ENCODE measurements at regions not wholly inside any gene's neighbourhood (a gene's known extent, or its start where the extent isn't known, plus 50 kb on each side); places are given as distances from the start of the nearest gene placed in this dataset.

DNA sequence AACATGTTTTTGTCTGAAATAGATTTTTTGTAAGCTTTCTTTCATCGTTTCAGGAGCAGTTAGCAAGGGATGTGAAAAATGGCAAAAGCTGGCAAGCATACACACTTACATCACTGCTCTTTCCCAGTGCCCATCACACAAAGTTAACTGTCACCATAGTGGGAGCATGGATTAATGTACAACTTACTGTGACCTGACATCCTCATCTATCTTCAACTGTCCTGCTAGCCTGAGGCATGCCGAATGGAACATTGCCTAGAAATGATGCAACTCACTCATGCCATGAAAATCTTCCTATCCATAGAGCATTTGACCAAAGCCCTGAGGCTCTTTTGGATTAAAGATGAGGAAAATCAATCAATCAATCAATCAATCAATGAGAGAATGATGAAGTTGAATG is 491.7 kb upstream of the SLC10A2 start:
- Histone ChIP-seq H3K36me3 (ENCODE audit: control insufficient read depth, insufficient read depth, low read length) (no peaks in the 10 kb centered on the region), H3K9me3 (ENCODE audit: control insufficient read depth in 2 of 2, low read length in 2 of 2) (no peaks in the 10 kb centered on the region), H3K27ac (ENCODE audit: insufficient read depth, low read length, poor library complexity, severe bottlenecking) (no peak overlapping the region), H3K4me3 (ENCODE audit: low read depth, low read length) (no peak overlapping the region), H3K4me1 (ENCODE audit: control insufficient read depth, insufficient read depth, low read length, poor library complexity, severe bottlenecking) (no peaks in the 10 kb centered on the region), H3K27me3 (ENCODE audit: control insufficient read depth, insufficient read depth, low read length) (no peaks in the 10 kb centered on the region)
- Mint-ChIP-seq H3K9me3 (peaks cover 2 to 41% (median 6%) of the 10 kb centered on the region in 7 donors), H3K36me3 (no peaks in the 10 kb centered on the region), H3K4me1 (no peaks in the 10 kb centered on the region), H3K4me3 (no peak overlapping the region), H3K27me3 (no peaks in the 10 kb centered on the region), H3K27ac (no peak overlapping the region)
- DNase-seq (no peak), ATAC-seq (ENCODE audit: low read depth in 2 of 2) (no peak)

DNA sequence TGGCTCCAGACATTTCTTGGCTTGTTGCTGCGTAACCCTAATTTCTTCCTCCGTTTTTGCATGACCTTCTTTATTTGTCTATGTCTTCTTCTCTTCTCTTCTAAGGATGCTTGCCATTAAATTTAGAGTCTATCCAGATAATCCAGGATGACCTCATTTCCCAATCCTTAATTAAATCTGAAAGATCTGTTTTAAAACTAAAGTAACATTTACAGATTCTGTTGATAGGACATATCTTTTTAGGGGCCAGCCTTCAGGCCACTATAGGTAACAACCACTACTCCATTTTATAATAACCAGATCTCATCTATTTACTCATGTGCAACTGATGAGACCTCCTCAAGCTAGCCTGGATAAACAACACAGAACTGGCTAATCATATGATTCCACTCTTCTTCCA is 490.5 kb upstream of the SLC10A2 start:
- H3K4me1 Mint-ChIP-seq, result no peaks in the 10 kb centered on the region
- Histone ChIP-seq H3K4me1 (ENCODE audit: control insufficient read depth, insufficient read depth, low read length, poor library complexity, severe bottlenecking) (no peaks in the 10 kb centered on the region), H3K27ac (ENCODE audit: insufficient read depth, low read length, poor library complexity, severe bottlenecking) (no peak overlapping the region), H3K9me3 (ENCODE audit: control insufficient read depth in 2 of 2, low read length in 2 of 2) (peaks cover 0 to under 1% of the 10 kb centered on the region in 2 experiments), H3K4me3 (ENCODE audit: low read depth, low read length) (no peak overlapping the region), H3K36me3 (ENCODE audit: control insufficient read depth, insufficient read depth, low read length) (no peaks in the 10 kb centered on the region), H3K27me3 (ENCODE audit: control insufficient read depth, insufficient read depth, low read length) (no peaks in the 10 kb centered on the region)
- ATAC-seq (ENCODE audit: low read depth in 2 of 2) (no peak), DNase-seq (no peak)
- no peaks in the 10 kb centered on the region for H3K36me3 Mint-ChIP-seq
- peaks cover 2 to 34% (median 5%) of the 10 kb centered on the region in 7 donors for H3K9me3 Mint-ChIP-seq
- H3K27ac Mint-ChIP-seq, result no peak overlapping the region
- H3K4me3 Mint-ChIP-seq, result no peak overlapping the region
- H3K27me3 Mint-ChIP-seq, result no peaks in the 10 kb centered on the region

DNA sequence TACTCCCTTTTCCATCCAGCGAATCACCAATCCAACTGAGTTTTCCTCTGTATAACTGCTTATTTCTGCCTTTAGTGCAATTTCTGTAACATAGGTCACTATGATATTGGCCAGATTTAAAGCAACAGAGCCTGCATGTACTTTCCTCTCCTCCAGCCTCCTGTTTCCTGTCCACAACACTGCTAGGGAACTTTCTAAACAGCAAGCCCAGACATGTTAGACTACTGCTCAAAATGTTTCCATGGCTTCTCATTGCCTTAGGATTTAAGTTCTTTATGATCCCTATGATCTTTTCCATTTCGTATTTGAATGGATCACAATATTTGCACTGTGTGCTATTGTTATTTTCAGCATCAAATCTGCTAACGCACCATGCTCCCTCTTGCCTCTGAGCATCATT is 481.7 kb upstream of the SLC10A2 start:
- H3K36me3 Mint-ChIP-seq, result no peaks in the 10 kb centered on the region
- H3K4me3 Mint-ChIP-seq, result no peak overlapping the region
- ATAC-seq (ENCODE audit: low read depth in 2 of 2) (no peak), DNase-seq (no peak)
- Histone ChIP-seq H3K4me3 (ENCODE audit: low read depth, low read length) (no peak overlapping the region), H3K4me1 (ENCODE audit: control insufficient read depth, insufficient read depth, low read length, poor library complexity, severe bottlenecking) (no peaks in the 10 kb centered on the region), H3K36me3 (ENCODE audit: control insufficient read depth, insufficient read depth, low read length) (no peaks in the 10 kb centered on the region), H3K27me3 (ENCODE audit: control insufficient read depth, insufficient read depth, low read length) (no peaks in the 10 kb centered on the region), H3K9me3 (ENCODE audit: control insufficient read depth in 2 of 2, low read length in 2 of 2) (peaks cover 0 to 10% of the 10 kb centered on the region in 2 experiments), H3K27ac (ENCODE audit: insufficient read depth, low read length, poor library complexity, severe bottlenecking) (no peak overlapping the region)
- no peaks in the 10 kb centered on the region for H3K4me1 Mint-ChIP-seq
- H3K27me3 Mint-ChIP-seq, result no peaks in the 10 kb centered on the region
- no peak overlapping the region for H3K27ac Mint-ChIP-seq
- H3K9me3 Mint-ChIP-seq, result peaks cover 3 to 38% (median 14%) of the 10 kb centered on the region in 7 donors

DNA sequence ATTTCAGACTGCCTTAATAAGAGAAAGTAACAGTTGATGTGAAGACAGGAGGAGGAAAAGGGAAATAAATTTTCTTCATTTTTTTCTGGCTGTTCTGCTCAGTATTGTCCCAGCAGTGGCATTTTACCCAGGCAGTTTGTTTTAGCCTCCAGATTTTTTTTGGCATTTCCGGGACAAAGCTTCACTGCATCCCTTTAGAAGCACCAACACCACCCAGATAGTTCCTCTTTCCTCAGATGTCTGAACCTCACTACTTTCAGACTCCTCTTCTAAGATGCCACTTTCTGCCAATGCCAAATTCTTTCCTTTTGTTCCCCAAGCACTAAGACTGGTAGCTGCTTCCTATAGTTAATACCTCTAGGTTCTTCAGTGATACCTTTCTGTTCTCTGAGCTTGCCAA is 480.1 kb upstream of the SLC10A2 start:
- peaks cover 5 to 43% (median 17%) of the 10 kb centered on the region in 7 donors for H3K9me3 Mint-ChIP-seq
- H3K36me3 ChIP-seq (ENCODE audit: control insufficient read depth, insufficient read depth, low read length), result no peaks in the 10 kb centered on the region
- H3K4me3 ChIP-seq (ENCODE audit: low read depth, low read length), result no peak overlapping the region
- H3K4me1 Mint-ChIP-seq, result no peaks in the 10 kb centered on the region
- no peaks in the 10 kb centered on the region for H3K27me3 ChIP-seq (ENCODE audit: control insufficient read depth, insufficient read depth, low read length)
- H3K4me1 ChIP-seq (ENCODE audit: control insufficient read depth, insufficient read depth, low read length, poor library complexity, severe bottlenecking), result no peaks in the 10 kb centered on the region
- no peak for ATAC-seq (ENCODE audit: low read depth in 2 of 2)
- H3K27ac Mint-ChIP-seq, result no peak overlapping the region
- no peak overlapping the region for H3K4me3 Mint-ChIP-seq
- H3K36me3 Mint-ChIP-seq, result no peaks in the 10 kb centered on the region
- no peak for DNase-seq
- H3K9me3 ChIP-seq (ENCODE audit: control insufficient read depth in 2 of 2, low read length in 2 of 2), result peaks cover 0 to 8% of the 10 kb centered on the region in 2 experiments
- no peaks in the 10 kb centered on the region for H3K27me3 Mint-ChIP-seq
- no peak overlapping the region for H3K27ac ChIP-seq (ENCODE audit: insufficient read depth, low read length, poor library complexity, severe bottlenecking)

DNA sequence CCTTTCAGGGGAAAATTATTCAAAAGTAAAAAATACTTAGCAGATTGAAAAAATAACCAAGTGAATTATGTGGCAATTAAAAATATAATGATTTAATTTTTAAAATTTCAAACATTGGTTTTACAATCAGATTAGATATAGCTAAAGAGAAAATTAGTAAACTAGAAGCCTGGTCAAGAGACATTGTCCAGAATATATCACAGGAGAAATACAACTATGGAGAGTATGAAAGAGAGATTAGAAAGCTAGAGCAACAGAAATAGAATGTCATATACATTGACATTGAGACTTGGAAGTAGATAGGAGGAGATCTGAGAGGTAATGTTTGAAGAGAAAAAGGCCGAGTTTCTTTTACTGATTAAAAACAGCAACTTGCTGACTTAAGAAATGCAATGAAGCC is 476.4 kb upstream of the SLC10A2 start:
- H3K4me1 ChIP-seq (ENCODE audit: control insufficient read depth, insufficient read depth, low read length, poor library complexity, severe bottlenecking), result no peaks in the 10 kb centered on the region
- no peak overlapping the region for H3K27ac ChIP-seq (ENCODE audit: insufficient read depth, low read length, poor library complexity, severe bottlenecking)
- Mint-ChIP-seq H3K36me3 (no peaks in the 10 kb centered on the region), H3K4me3 (no peak overlapping the region), H3K27ac (no peak overlapping the region), H3K4me1 (no peaks in the 10 kb centered on the region), H3K27me3 (no peaks in the 10 kb centered on the region), H3K9me3 (peaks cover 4 to 42% (median 10%) of the 10 kb centered on the region in 7 donors)
- no peak overlapping the region for H3K4me3 ChIP-seq (ENCODE audit: low read depth, low read length)
- no peaks in the 10 kb centered on the region for H3K36me3 ChIP-seq (ENCODE audit: control insufficient read depth, insufficient read depth, low read length)
- H3K9me3 ChIP-seq (ENCODE audit: control insufficient read depth in 2 of 2, low read length in 2 of 2), result peaks cover 0 to 8% of the 10 kb centered on the region in 2 experiments
- H3K27me3 ChIP-seq (ENCODE audit: control insufficient read depth, insufficient read depth, low read length), result no peaks in the 10 kb centered on the region
- DNase-seq (no peak), ATAC-seq (ENCODE audit: low read depth in 2 of 2) (no peak)

DNA sequence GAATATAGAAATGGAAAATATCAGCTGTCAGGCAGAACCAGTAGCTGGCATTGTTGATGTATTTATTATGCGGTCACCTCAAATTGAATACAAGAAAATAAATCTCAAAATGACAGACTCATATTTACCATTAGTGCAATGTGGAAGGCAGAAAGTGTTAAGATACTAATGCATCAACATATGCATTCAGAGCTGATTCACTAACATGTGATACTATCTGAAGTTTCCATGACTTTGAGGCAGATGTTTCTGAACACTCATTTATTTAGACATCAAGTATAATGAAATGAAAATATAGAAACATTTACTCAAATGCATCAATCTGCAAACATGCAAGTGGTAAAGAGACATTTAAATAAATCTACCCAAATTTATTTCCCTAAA is 474.2 kb upstream of the SLC10A2 start:
- Histone ChIP-seq H3K9me3 (ENCODE audit: control insufficient read depth in 2 of 2, low read length in 2 of 2) (peaks cover 2 to 8% of the 10 kb centered on the region in 2 experiments), H3K27ac (ENCODE audit: insufficient read depth, low read length, poor library complexity, severe bottlenecking) (no peak overlapping the region), H3K27me3 (ENCODE audit: control insufficient read depth, insufficient read depth, low read length) (no peaks in the 10 kb centered on the region), H3K4me3 (ENCODE audit: low read depth, low read length) (no peak overlapping the region), H3K4me1 (ENCODE audit: control insufficient read depth, insufficient read depth, low read length, poor library complexity, severe bottlenecking) (no peaks in the 10 kb centered on the region), H3K36me3 (ENCODE audit: control insufficient read depth, insufficient read depth, low read length) (no peaks in the 10 kb centered on the region)
- DNase-seq (no peak), ATAC-seq (ENCODE audit: low read depth in 2 of 2) (no peak)
- Mint-ChIP-seq H3K4me1 (no peaks in the 10 kb centered on the region), H3K36me3 (no peaks in the 10 kb centered on the region), H3K27me3 (no peaks in the 10 kb centered on the region), H3K27ac (no peak overlapping the region), H3K9me3 (peaks cover 1 to 31% (median 11%) of the 10 kb centered on the region in 7 donors), H3K4me3 (no peak overlapping the region)

DNA sequence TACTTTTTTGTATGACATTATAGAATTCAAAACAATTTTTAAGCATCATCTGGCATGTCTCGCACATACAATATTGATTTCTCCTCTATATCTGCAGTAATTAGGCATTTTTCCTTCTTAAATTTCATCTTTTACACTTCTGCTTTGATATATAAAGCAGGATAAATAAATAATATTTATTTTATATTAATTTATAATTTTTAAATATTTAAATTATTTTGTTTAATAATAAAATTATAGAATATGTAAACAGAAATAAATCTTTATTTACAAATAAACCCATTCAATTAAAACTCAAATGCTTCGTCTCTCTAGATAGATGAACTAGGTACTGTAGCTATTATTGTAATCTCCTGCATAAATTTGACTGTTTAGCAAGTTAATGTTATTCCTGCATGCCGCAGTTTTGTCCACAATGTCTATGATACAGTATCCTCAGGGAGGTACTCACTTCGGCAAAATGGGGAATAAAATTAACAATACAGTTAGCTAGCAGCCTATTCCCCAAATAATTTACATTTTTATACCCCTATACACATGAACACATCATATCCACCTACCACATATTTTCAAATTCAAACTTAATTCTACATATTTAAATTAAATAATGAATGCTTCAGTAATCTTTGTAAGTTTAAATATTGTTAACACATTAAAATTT is 473.6 kb upstream of the SLC10A2 start:
- H3K4me3 ChIP-seq (ENCODE audit: low read depth, low read length), result no peak overlapping the region
- ATAC-seq (ENCODE audit: low read depth in 2 of 2), result no peak
- H3K27me3 ChIP-seq (ENCODE audit: control insufficient read depth, insufficient read depth, low read length), result no peaks in the 10 kb centered on the region
- H3K9me3 ChIP-seq (ENCODE audit: control insufficient read depth in 2 of 2, low read length in 2 of 2), result peaks cover 2 to 3% of the 10 kb centered on the region in 2 experiments
- H3K27ac ChIP-seq (ENCODE audit: insufficient read depth, low read length, poor library complexity, severe bottlenecking), result no peak overlapping the region
- H3K36me3 ChIP-seq (ENCODE audit: control insufficient read depth, insufficient read depth, low read length), result no peaks in the 10 kb centered on the region
- Mint-ChIP-seq H3K27ac (no peak overlapping the region), H3K36me3 (no peaks in the 10 kb centered on the region), H3K9me3 (peaks cover 0 to 34% (median 13%) of the 10 kb centered on the region in 7 donors), H3K4me3 (no peak overlapping the region), H3K27me3 (no peaks in the 10 kb centered on the region), H3K4me1 (no peaks in the 10 kb centered on the region)
- no peaks in the 10 kb centered on the region for H3K4me1 ChIP-seq (ENCODE audit: control insufficient read depth, insufficient read depth, low read length, poor library complexity, severe bottlenecking)
- DNase-seq, result no peak

DNA sequence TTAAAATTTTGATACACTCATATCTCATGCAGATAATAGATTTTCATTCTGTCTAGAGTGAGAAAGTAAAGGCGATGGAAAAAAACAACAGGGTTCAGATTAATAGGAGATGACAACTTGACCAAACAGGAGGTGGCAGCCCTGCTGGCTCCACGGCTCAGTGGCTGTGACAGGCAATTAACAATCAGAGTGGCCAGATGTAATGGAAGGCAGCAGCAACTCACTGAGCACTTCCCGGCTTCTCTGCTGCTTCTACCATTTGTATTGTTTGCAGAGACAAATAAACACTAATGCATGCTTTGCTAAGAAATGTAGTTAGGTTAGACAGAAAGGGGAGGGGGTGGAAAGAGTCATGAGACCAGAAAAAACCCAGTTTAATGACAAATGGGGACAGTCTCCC is 473.0 kb upstream of the SLC10A2 start:
- H3K36me3 Mint-ChIP-seq, result no peaks in the 10 kb centered on the region
- H3K4me1 Mint-ChIP-seq, result no peaks in the 10 kb centered on the region
- no peaks in the 10 kb centered on the region for H3K4me1 ChIP-seq (ENCODE audit: control insufficient read depth, insufficient read depth, low read length, poor library complexity, severe bottlenecking)
- peaks cover 2 to 30% (median 14%) of the 10 kb centered on the region in 7 donors for H3K9me3 Mint-ChIP-seq
- DNase-seq, result no peak
- H3K4me3 ChIP-seq (ENCODE audit: low read depth, low read length), result no peak overlapping the region
- no peaks in the 10 kb centered on the region for H3K36me3 ChIP-seq (ENCODE audit: control insufficient read depth, insufficient read depth, low read length)
- no peak overlapping the region for H3K4me3 Mint-ChIP-seq
- H3K27ac ChIP-seq (ENCODE audit: insufficient read depth, low read length, poor library complexity, severe bottlenecking), result no peak overlapping the region
- ATAC-seq (ENCODE audit: low read depth in 2 of 2), result no peak
- no peaks in the 10 kb centered on the region for H3K27me3 Mint-ChIP-seq
- peaks cover 0 to 2% of the 10 kb centered on the region in 2 experiments for H3K9me3 ChIP-seq (ENCODE audit: control insufficient read depth in 2 of 2, low read length in 2 of 2)
- H3K27me3 ChIP-seq (ENCODE audit: control insufficient read depth, insufficient read depth, low read length), result no peaks in the 10 kb centered on the region
- no peak overlapping the region for H3K27ac Mint-ChIP-seq

Data from CD4-positive, CD25-positive, alpha-beta regulatory T cell (primary cell).